HG02840 (cell line): ENCODE measurements at regions not wholly inside any gene's neighbourhood (a gene's known extent, or its start where the extent isn't known, plus 50 kb on each side); places are given as distances from the start of the nearest gene placed in this dataset.

Experiments used
- ATAC-seq: cut with Tn5 transposase; IDR thresholded peaks from one replicate; pipeline ENCODE4 v1.9.1; 2021; ENCODE audit warnings: mild to moderate bottlenecking, moderate library complexity, moderate number of reproducible peaks; ENCODE audit not compliant: unreplicated experiment, low FRiP score

DNA sequence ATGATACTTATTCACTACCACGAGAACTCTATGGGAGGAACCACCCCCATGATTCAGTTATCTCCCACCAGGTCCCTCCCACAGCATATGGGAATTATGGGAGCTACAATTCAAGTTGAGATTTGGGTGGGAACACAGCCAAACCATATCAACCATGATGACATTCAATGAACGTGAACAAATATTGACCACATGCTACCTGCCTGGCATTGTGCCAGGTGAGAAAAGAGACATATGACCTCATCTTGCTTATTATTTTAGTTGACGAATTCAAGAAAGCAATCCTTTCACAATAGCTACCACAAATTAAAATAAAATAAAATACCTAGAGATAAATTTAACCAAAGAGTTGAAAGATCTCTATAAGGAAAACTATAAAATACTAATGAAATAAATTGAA lies 286.5 kb upstream of the CRIM1 start:
- no peak for ATAC-seq

DNA sequence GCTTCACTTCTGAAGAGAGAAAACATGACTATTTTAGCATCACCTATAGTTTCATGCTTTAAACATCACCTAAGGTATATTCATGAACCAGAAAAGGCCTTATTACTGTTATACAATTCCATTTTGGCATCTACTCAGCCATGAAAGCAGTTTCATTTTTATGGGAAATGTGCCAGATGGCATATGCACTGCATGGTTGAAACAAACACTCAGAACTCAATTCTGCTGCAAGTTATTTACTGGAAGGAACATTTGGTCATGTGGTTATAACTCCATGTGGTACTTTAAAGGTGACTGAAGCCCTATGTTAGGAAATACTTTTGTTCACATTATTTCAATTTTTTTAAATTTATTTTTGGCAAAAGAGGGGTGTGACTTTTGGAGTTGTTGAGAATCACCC lies 287.5 kb upstream of the CRIM1 start:
- ATAC-seq: no peak

DNA sequence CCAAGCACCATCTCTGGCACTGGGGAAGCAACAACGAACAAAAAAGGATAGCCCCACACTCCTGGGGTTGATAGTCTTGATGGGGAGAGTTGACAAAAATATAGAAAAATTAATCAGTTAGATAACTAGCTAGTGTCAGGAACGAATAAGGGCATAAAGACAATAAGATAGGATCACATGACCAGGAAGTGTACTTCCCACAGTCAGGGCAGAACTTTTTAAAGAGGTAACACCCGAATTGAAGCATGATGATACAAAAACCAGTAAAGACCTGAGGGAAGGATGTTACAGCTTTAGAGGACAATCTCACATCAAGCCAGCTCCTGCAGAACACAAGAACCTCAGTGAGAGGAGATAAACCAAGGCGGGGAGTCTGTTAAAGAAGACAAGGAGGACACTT lies 295.4 kb upstream of the CRIM1 start:
- ATAC-seq: peak; percentile 22

DNA sequence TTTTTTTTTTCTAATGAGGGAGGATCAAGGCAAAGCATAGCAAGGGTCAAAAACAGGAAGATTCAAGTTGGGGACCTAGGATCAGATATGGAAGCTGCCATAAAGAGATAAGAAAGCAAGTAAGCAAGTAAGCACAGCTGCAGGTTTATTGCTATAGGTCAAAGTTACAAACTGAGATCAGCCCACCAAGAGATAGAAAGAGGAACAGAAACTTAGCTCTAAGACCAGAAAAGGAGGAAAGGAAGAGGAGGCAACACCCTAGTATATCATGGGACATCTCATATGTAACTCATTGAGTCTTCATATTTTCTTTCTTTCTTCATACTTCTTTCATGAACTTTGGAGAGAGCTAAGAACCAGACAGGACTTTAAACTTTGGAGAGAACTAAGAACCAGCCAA lies 295.9 kb upstream of the CRIM1 start:
- peak; percentile 100 for ATAC-seq

DNA sequence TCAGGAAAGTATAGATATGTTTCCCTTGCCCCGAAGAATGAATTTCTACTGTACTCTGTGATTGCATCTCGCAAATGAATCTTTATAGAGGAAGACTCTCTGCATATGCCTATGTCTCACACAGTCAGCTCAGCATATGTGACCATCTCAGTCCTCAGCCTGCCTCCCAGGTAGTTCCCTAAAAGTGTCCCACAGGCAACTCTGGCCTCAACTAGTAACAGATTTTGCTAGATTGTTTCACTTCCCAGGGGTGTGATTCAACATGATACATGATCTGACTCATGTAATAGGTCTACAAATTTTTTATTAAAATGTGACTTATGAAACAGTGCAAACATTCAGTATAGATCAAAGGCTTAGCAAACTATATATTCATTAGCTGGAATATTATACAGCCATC lies 296.6 kb upstream of the CRIM1 start:
- no peak for ATAC-seq

DNA sequence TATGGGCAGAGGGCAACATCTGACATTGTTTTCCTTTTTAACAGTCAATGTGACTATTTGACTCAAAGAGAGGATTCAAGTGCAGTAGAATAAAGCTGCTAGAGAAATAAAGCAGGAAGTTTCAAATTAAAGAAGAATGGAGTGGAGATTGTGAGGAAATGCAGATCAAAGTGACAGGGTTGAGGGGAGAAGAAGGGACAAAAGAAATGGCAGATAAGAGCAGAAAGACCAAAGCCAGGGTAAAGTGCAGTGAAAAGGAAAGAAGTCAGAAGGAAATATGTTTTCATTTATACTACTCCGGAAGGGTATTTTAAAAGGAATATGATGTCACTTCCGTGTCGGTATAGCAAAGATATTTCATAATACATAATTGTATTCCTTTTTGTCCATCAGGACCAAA lies 297.5 kb upstream of the CRIM1 start:
- no peak for ATAC-seq

DNA sequence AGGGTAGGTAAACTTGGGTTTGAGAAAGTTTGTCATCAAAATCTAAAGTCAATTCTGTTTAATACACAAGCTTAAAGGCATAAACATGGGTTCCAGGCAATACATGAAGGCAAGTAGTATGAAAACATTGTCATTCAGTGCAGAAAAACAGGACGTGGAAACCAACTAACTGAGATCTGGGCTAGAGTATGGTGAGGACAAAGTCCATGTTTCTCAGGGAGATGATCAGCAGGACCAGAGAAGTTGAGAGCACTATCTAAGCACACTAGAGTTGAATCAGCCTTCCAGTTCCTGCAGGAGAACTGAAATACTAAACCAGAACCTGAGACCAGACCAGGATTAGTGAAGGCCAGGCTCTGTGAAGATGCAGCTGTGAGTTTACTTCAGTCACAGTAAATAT lies 302.8 kb upstream of the CRIM1 start:
- no peak for ATAC-seq

DNA sequence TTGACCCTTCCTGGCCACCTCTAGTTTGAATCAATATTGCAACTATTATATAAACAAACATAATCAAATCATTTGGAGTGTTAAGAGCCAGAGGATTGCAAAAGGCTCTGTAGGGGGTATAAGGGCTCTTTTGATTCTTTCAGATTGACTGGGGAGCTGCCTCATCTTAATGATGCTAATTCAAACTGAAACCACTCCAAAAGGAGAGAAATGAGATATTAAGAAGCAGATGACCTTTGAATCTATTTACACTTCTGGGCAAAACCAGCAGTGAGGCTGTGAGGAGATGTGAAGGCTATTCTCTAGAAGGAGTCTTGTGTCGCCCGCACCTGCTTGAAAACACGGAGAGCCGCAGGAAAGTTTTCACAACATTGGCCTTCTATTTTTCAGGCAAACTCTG lies 311.2 kb upstream of the CRIM1 start:
- ATAC-seq: peak; percentile 81

DNA sequence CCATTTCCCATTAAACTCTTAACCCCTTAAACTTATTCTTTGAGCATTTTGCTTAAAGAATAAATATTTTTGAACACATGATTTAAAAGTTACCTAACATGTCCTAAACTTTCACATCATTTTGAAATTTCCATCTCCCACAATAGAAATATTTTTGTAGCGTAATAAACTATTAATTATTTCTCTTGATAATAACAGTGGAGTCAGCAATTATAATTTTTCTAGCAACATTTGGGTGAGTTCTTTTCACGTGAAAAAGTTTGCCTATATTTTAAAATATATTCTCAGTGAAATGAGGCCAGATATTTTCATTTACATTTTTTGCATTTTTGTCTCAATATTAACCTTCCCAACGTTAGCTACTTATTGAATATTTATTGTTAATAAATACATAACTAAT lies 320.4 kb upstream of the CRIM1 start:
- no peak for ATAC-seq

DNA sequence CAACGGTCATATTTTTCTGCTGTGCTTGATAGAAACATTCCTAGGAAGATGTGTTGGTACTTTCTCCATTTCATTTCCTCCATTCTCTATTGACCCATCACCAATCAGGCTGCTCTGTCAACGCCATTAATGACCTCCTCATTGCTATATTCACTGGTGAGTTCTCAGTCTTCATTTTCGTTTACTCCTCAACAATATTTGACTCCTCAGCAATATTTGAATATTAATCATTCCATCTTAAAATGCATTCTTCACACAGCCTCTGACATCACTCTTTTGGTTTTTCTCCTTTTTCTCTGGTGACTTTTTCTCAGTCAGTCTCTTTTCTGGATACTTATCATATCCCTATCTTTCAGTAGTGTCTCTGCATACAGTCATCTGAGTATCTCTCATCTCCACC lies 323.5 kb upstream of the CRIM1 start:
- ATAC-seq: no peak

DNA sequence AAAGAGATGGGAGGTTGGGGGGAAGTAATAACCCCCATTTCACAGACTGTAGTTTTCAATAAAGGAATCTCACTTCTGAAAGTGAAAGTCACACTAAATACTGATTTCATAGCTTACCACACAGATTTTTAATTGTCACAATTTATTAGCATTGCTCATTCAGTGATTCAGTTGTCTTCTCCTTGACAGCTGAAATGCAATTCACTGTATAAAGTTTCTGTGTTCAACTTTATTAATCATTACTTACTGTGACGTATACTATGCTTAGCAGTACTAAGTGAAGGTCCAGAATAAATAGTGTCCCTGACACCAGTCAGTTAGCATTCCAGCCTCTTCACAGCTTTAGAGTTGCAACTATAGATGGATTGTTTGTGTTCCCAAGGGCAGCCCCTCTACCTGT lies 324.1 kb upstream of the CRIM1 start:
- ATAC-seq: no peak

DNA sequence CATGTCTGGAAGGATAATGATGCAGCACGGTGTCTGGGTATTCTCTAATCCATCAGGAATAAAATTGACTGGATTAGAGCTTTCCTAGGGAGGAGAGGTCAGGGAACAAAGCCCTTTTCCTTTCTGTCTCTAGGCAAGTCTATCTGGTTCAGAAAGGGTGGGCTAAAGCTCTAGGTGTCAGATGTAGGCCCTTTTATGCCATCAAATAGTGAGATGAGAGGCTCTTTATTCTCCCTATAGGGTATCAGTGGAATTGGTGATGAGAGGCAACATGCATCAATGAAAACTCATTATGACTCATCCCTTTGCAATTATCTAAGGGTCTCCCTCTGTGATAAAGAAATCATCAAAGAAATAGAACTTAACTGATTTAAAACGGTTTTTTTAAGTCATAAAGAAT lies 328.0 kb upstream of the CRIM1 start:
- ATAC-seq: no peak

DNA sequence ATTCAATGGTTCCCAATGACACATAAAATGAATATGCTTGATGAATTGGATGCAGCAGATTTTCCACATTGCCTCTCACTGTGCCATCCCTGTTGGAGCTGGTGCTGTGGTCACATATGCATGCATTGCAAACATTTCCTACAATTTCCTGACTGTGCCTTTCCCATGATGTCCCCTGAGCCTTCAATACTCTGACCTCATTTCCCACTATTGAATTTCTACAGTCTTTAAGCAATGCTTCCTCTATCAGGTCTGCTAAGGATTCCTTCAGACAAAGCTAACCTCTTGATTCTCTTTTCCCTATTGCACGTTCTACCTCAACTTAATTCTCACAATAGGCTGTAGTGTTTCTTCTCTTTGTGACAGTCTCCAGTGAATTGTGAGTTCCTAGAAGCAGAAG lies 342.5 kb upstream of the CRIM1 start:
- no peak for ATAC-seq

DNA sequence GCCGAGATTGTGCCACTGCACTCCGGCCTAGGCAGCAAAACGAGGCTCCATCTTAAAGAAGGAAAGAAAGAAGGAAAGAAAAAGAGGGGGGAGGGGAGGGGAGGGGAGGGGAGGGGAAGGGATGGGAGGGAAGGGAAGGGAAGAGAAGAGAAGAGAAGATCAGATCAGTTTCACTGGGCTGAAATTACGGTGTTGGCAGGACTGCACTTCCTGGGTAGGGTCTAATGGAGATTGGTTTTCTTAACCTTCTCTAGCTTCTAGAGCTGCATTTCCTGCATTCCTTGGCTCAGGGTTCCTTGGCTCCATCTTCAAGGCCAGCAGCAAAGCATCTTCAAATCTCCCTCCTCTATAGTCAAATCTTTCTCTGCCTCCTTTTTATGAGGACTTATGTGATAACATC lies 349.1 kb upstream of the CRIM1 start:
- no peak for ATAC-seq

DNA sequence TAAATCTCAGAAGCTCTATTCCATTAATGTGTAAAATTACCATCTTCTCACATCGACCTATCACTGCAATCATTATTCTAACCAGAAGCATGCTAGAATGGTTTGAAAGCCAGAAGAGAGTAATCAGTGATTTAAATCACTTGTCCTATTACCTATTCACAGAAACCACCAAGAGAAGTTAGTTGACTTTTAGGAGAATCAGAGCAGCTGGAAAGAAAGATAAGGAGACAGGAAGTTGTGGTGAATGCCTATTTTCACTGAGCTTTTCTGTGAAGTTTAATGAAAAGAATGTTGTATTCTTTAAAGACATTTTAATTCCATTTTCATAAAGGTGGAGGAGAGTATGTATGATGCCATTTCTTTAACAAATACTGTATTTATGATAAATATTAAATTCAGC lies 352.6 kb upstream of the CRIM1 start:
- ATAC-seq: no peak

DNA sequence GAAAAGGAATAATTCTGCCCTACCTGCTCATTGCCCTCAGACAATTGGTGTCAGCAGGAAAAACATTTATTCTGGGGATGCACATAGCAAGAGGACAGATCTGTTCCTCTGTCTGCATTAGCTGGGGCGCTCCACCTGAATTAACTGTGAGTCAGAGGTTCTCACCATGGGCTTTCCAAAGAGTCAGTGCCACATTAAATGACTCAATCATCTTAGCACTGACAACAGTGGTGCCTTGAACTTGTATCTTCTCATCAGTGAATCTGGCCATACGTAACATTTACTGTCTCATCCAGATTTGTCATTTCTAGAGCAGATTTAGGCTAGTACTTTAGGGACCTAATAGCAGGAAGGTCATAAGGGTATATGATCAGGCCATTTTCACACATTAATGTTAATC lies 358.1 kb upstream of the CRIM1 start:
- no peak for ATAC-seq

DNA sequence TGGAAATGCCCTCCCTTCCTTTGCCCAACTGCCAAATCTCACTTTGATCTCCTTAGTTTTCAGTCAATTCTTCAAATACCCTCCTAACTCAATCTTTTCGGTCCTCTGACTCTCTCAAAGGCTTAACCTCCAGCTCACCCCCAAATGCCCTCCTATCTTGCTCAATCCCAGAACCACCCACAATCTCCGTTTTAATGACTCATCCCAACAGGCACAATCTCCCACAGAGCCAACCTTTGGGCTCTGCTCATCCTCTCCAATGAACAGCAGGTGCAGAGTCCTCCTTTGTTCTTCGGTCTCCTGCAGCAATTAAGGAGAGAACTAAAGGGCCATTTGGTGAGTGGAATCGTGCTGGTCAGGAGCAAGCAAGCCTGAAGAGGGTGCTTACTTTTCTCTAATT lies 366.1 kb upstream of the CRIM1 start:
- ATAC-seq: no peak

DNA sequence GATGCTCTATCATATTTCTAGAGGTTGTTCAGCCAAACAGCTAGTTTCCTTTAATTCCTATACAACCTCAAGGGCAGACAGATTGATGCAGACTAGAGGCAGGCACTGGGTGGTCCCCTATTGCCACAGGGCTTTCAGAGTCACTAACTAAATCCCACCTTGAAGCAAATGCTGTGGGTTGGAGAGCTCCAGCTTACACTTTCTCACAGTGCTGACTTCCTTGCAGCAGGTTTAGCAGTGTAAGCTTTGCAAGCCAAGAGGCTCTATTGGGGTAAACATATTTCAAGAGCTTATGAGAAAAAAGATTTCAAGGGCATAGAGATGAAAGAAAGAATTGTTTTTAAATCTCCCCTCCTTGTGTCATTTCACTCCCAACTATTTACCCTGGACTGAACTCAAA lies 366.5 kb upstream of the CRIM1 start:
- no peak for ATAC-seq

DNA sequence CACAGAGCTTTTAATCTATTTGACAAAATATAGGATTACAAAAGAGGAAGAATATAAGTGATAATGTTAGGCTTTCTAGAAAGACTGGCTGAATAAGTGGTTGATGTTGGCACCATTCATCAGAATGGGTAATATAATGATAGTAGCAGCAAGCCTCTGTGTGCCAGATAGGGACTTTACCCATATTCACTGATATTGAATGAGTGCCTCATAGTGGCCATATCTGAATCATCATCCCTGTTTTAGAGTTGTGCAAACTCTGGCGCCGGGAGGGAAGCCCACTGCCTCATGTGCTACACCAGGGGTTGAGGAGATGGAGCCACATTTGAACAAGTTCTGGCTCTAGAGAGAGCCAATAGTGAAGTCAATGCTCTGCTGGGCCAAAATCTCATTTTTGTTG lies 368.7 kb upstream of the CRIM1 start:
- no peak for ATAC-seq

DNA sequence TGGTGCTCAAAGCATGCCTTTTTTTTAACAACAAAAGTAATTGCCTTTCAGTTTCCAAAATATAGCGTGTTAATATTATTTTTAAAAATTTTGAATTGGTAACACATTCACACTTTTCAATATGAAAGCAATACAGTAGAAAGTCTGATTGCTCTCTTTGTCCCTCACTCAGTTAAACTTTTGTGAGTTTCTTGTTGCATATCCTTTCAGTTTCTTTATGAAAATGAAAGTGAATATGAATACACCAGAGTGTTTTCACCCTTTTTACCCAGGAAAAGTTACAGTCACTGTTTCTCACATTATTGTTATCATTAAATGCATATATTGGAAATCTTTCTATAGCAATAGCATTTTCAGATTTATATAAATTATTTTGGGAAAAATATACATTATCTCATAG lies 377.4 kb upstream of the CRIM1 start:
- peak; percentile 90 for ATAC-seq

DNA sequence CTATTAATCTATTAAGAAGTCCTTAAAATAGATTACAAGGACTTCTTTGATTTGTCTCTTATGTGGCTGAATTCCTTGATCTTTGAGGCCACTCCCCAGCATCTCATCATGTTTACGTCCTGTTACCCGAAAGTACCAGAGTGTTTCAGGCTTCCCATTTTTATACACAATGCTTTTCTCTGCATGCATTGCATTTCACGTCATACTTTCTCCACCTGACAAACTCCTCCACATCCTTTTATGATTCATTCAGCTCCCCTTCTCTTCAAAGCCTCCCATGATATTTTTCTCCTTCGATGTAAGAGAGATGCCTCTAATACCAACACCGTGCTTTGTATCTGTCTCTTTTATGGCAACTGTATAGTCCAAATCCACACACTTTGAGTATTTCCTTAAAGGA lies 379.0 kb upstream of the CRIM1 start:
- no peak for ATAC-seq

DNA sequence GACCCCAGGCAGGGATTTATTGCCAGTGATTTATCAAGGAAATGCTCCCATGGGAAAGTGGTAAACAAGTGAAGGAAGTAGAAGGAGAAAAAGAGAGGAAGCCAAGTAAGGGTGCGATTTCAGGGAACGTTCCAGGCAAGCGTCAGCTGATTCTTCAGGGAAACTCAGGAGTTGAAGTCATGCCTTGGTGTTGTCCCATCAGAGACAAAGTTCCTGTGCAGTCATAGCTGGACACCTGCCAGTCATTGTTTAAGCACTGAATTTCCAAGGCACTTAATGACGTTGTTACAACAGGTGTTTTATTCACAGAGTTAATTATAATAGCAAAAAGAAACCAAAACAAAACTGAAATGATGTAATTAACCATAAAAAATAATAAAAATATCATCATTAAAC lies 381.8 kb upstream of the CRIM1 start:
- no peak for ATAC-seq

DNA sequence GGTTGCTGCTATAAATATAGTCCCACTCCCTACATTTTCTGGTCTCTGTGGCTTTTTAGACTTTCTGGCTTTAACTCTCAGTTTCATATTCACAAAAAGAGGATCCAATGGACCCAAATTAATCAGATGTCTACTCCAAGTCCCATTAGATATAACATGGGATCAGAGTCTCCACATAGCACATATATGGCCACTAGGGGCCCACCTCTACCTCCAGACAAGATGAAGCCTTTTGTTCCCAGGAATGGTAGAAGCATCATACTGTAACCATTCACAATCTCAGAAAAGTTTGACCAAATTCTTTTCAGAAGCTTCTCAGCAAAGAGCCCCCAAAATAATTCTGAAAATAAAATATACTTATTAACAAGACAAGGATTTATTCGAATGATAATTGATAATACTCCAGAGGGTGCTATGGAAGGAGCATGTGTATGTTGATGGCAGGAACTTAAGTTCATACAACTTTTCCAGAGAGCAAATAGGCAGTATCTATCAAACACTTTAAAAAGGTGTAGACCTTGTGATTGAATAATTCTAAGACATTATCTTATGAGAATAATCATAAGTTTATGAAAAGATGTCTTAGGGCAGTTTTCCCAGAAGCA lies 382.3 kb upstream of the CRIM1 start:
- ATAC-seq: peak; percentile 81
